Heart left ventricle (tissue), 13 donors: ENCODE measurements at regions not wholly inside any gene's neighbourhood (a gene's known extent, or its start where the extent isn't known, plus 50 kb on each side); places are given as distances from the start of the nearest gene placed in this dataset.

Experiments
- POLR2A ChIP-seq, 2 donors: fragments of 450-650 bp; IDR thresholded peaks; one replicate each; pipeline ENCODE4 v1.6.1; 2017; ENCODE audit warnings: antibody characterized with exemption in 2 of 2, mild to moderate bottlenecking in 2 of 2, moderate library complexity in 2 of 2
- TF ChIP-seq, protein P1 (sequence below), 12 donors: fragments of 200-600 bp; sonication (generic) in 4 of 12; IDR thresholded peaks; one replicate each; pipeline versions ENCODE4 v1.5.0 to v1.8.0; 2018 to 2022; ENCODE audit warnings: antibody characterized with exemption in 12 of 12, mild to moderate bottlenecking in 5 of 12
- donor health status: ischemic (EF 13 %, LVEDD 7.1; RV severe dilation, severe dysfunction).
- donor health status: DM: no; HTN: yes; CAD: no.
- donor health status: DM: no; HTN: no; CAD: no.
- donor health status: ischemic (EF 25% LVEDD 6.9; RV normal size, moderate dysfunction).
- donor health status: ischemic (EF 25% LVEDD 5.7; RV mildly dilated, moderate dysfunction).
- donor health status: ischemic (EF 35%, LVEDD 5.7; RV mildly dilated, moderate dysfunction).
- donor health status: nonischemic (EF 11% LVEDD 7.7; RV severe dilation, severe dysfunction).
- donor health status: DM: yes; HTN: yes; CAD: no.
- donor health status: PGD.
- donor health status: ischemic (EF 29% LVEDD 5.4; RV normal size, mild dysfunction).
- donor health status: nonischemic (EF 23%, LVEDD 6.1; RV moderate dilation, normal function).

DNA sequence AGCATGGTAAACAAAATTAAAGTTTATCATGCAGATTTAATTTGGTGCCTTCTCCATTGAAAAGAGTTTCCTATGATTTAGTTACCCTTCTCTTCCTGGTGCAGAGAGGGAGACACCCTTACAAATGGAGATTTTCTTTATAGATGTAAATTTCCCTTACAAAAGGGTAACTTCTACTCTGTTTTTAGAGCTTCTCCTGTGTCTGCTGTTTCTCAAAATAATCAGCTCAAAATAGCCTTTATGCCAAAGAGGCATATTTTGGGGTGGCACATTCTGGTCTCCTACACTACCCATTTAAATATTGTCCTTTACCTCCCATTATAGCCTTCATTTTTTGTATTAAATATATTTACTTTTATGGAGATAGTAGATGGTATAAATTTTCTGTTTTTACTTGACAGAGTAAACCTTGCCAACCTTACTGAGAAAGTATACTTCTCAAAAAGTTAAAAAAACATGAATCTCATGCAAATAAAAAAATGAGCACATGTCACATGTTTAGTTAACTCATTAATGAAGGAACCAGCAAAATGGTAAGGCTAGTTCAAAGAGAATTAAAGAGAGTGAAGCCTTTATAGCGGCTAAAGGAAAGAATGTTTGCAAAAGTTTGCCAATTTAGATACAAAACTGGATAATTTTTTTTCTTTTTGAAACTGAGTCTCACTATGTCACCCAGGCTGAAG is 83.3 kb upstream of the MSH6 start:
- TF ChIP-seq, protein P1, sequence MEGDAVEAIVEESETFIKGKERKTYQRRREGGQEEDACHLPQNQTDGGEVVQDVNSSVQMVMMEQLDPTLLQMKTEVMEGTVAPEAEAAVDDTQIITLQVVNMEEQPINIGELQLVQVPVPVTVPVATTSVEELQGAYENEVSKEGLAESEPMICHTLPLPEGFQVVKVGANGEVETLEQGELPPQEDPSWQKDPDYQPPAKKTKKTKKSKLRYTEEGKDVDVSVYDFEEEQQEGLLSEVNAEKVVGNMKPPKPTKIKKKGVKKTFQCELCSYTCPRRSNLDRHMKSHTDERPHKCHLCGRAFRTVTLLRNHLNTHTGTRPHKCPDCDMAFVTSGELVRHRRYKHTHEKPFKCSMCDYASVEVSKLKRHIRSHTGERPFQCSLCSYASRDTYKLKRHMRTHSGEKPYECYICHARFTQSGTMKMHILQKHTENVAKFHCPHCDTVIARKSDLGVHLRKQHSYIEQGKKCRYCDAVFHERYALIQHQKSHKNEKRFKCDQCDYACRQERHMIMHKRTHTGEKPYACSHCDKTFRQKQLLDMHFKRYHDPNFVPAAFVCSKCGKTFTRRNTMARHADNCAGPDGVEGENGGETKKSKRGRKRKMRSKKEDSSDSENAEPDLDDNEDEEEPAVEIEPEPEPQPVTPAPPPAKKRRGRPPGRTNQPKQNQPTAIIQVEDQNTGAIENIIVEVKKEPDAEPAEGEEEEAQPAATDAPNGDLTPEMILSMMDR (IDR thresholded peaks at IDR 0.05) = no peak
- no peak for TF ChIP-seq POLR2A (IDR thresholded peaks at IDR 0.05)
